ENCODE measurements at regions not wholly inside any gene's neighbourhood (a gene's known extent, or its start where the extent isn't known, plus 50 kb on each side); places are given as distances from the start of the nearest gene placed in this dataset.
"Not testable (repeated sequence)": the region's sequence is repeated elsewhere in the genome, so short reads cannot be mapped to it uniquely, and the experiment has no call there.

GRCh38 chr2:85951351-85952067 is 62.7 kb upstream of the ST3GAL5 start:
- no peak overlapping the region for H3K27ac Mint-ChIP-seq

GRCh38 chr2:85950743-85951142 is 62.0 kb upstream of the ST3GAL5 start:
- Mint-ChIP-seq H3K27me3 (no peaks in the 10 kb centered on the region), H3K36me3 (ENCODE audit: low read depth) (no peaks in the 10 kb centered on the region), H3K9me3 (peaks cover 4% of the 10 kb centered on the region), H3K27ac (no peak overlapping the region), H3K4me1 (ENCODE audit: low read depth) (no peaks in the 10 kb centered on the region), H3K4me3 (no peak overlapping the region)
- no peak for DNase-seq

More at GRCh38 chr2:85951351-85952067, 62.7 kb upstream of the ST3GAL5 start:
- Mint-ChIP-seq H3K27me3 (no peaks in the 10 kb centered on the region), H3K4me3 (no peak overlapping the region), H3K4me1 (ENCODE audit: low read depth) (no peaks in the 10 kb centered on the region), H3K36me3 (ENCODE audit: low read depth) (no peaks in the 10 kb centered on the region), H3K9me3 (peaks cover 4% of the 10 kb centered on the region)
- DNase-seq: no peak

- Mint-ChIP-seq H3K4me1 (ENCODE audit: low read depth) (no peaks in the 10 kb centered on the region), H3K27me3 (no peaks in the 10 kb centered on the region), H3K9me3 (peaks cover 4% of the 10 kb centered on the region), H3K27ac (no peak overlapping the region), H3K4me3 (no peak overlapping the region), H3K36me3 (ENCODE audit: low read depth) (no peaks in the 10 kb centered on the region)
- DNase-seq: no peak
These were observed 60.5 kb upstream of the ST3GAL5 start for GRCh38 chr2:85949280-85949679.

GRCh38 chr2:85947593-85947992 is 58.8 kb upstream of the ST3GAL5 start:
- no peak overlapping the region for H3K27ac Mint-ChIP-seq
- H3K27me3 Mint-ChIP-seq: no peaks in the 10 kb centered on the region
- H3K9me3 Mint-ChIP-seq: peaks cover 16% of the 10 kb centered on the region
- no peak for DNase-seq
- no peaks in the 10 kb centered on the region for H3K4me1 Mint-ChIP-seq (ENCODE audit: low read depth)
- H3K4me3 Mint-ChIP-seq: no peak overlapping the region
- H3K36me3 Mint-ChIP-seq (ENCODE audit: low read depth): no peaks in the 10 kb centered on the region

- H3K4me3 Mint-ChIP-seq: no peak overlapping the region
These were observed 56.8 kb upstream of the ST3GAL5 start for GRCh38 chr2:85945586-85945985.

GRCh38 chr2:85945172-85945571 is 56.4 kb upstream of the ST3GAL5 start:
- no peak overlapping the region for H3K4me3 Mint-ChIP-seq
- DNase-seq: no peak
- no peaks in the 10 kb centered on the region for H3K4me1 Mint-ChIP-seq (ENCODE audit: low read depth)
- H3K9me3 Mint-ChIP-seq: peaks cover 28% of the 10 kb centered on the region
- H3K27me3 Mint-ChIP-seq: no peaks in the 10 kb centered on the region
- no peaks in the 10 kb centered on the region for H3K36me3 Mint-ChIP-seq (ENCODE audit: low read depth)
- H3K27ac Mint-ChIP-seq: no peak overlapping the region

More at GRCh38 chr2:85945586-85945985, 56.8 kb upstream of the ST3GAL5 start:
- no peaks in the 10 kb centered on the region for H3K4me1 Mint-ChIP-seq (ENCODE audit: low read depth)
- no peaks in the 10 kb centered on the region for H3K27me3 Mint-ChIP-seq
- H3K36me3 Mint-ChIP-seq (ENCODE audit: low read depth): no peaks in the 10 kb centered on the region
- H3K9me3 Mint-ChIP-seq: peaks cover 28% of the 10 kb centered on the region
- no peak for DNase-seq
- H3K27ac Mint-ChIP-seq: no peak overlapping the region

- Mint-ChIP-seq H3K27me3 (no peaks in the 10 kb centered on the region), H3K27ac (no peak overlapping the region), H3K4me1 (ENCODE audit: low read depth) (no peaks in the 10 kb centered on the region), H3K9me3 (peaks cover 24% of the 10 kb centered on the region), H3K4me3 (no peak overlapping the region), H3K36me3 (ENCODE audit: low read depth) (no peaks in the 10 kb centered on the region)
- DNase-seq: no peak
These were observed 53.7 kb upstream of the ST3GAL5 start for GRCh38 chr2:85942346-85942957.

- not testable (repeated sequence) for H3K27ac Mint-ChIP-seq; H3K36me3 Mint-ChIP-seq (ENCODE audit: low read depth); H3K4me3 Mint-ChIP-seq; H3K27me3 Mint-ChIP-seq; DNase-seq; H3K4me1 Mint-ChIP-seq (ENCODE audit: low read depth)
- H3K9me3 Mint-ChIP-seq: peaks cover 23% of the 10 kb centered on the region
These were observed 52.7 kb upstream of the ST3GAL5 start for GRCh38 chr2:85941490-85941889.

GRCh38 chr2:85939131-85939530 is 50.3 kb upstream of the ST3GAL5 start:
- H3K27ac Mint-ChIP-seq: no peak overlapping the region
- H3K27me3 Mint-ChIP-seq: no peaks in the 10 kb centered on the region
- DNase-seq: no peak
- no peak overlapping the region for H3K4me3 Mint-ChIP-seq
- no peaks in the 10 kb centered on the region for H3K36me3 Mint-ChIP-seq (ENCODE audit: low read depth)
- peaks cover 3% of the 10 kb centered on the region for H3K4me1 Mint-ChIP-seq (ENCODE audit: low read depth)
- peaks cover 23% of the 10 kb centered on the region for H3K9me3 Mint-ChIP-seq

Measured in activated T-cell treated with anti-CD3 and anti-CD28 coated beads, Interleukin-2, amount 50 U/mL, for 24 hours (primary cell).